Fibroblast of mammary gland (primary cell): ENCODE measurements at regions not wholly inside any gene's neighbourhood (a gene's known extent, or its start where the extent isn't known, plus 50 kb on each side); places are given as distances from the start of the nearest gene placed in this dataset.
"Not testable (repeated sequence)": the region's sequence is repeated elsewhere in the genome, so short reads cannot be mapped to it uniquely, and the experiment has no call there.

ENCODE experiments used
- DNase-seq: peaks from one replicate; pipeline ENCODE4 v3.0.0-alpha.2; 2010; ENCODE audit warnings: low read depth
- H3K4me3 ChIP-seq: 2 replicates; pipeline ENCODE4 v1.5.1; 2011; ENCODE audit warnings: low read depth, mild to moderate bottlenecking, low read length, moderate library complexity; ENCODE audit not compliant: control insufficient read depth
- TF ChIP-seq, protein P1 (sequence below): conservative IDR thresholded peaks from 2 replicates; pipeline ENCODE4 v1.5.1; 2011; ENCODE audit warnings: low read depth, low read length, inconsistent platforms; ENCODE audit not compliant: control insufficient read depth, insufficient read depth

DNA sequence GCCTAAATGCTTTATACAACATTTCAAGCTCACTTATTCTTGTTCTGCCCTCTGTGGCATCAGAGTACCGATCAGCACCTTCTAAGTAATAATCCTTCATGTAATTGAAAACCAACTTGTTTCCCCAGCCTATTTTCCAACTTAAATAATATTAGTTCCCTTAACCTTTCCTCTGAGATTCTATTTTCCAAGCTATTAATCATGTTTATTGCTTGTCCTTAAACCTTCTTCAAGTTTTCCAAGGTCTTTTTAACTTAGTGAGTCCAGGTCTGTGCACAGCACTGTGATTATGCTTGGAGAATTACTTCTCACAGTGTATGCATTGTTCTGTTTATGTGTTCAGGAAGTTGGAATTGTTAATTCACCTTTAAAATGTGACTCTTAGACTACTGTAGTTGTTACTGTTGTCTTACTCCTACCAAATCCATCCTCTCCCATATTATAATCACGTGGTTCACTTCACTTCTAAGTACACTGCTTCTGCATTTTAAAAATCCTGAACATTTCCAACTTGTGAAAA, 1039.3 kb upstream of the FOXG1 start:
- no peak overlapping the region for H3K4me3 ChIP-seq
- DNase-seq, result no peak
- TF ChIP-seq, protein P1, sequence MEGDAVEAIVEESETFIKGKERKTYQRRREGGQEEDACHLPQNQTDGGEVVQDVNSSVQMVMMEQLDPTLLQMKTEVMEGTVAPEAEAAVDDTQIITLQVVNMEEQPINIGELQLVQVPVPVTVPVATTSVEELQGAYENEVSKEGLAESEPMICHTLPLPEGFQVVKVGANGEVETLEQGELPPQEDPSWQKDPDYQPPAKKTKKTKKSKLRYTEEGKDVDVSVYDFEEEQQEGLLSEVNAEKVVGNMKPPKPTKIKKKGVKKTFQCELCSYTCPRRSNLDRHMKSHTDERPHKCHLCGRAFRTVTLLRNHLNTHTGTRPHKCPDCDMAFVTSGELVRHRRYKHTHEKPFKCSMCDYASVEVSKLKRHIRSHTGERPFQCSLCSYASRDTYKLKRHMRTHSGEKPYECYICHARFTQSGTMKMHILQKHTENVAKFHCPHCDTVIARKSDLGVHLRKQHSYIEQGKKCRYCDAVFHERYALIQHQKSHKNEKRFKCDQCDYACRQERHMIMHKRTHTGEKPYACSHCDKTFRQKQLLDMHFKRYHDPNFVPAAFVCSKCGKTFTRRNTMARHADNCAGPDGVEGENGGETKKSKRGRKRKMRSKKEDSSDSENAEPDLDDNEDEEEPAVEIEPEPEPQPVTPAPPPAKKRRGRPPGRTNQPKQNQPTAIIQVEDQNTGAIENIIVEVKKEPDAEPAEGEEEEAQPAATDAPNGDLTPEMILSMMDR, result no peak

DNA sequence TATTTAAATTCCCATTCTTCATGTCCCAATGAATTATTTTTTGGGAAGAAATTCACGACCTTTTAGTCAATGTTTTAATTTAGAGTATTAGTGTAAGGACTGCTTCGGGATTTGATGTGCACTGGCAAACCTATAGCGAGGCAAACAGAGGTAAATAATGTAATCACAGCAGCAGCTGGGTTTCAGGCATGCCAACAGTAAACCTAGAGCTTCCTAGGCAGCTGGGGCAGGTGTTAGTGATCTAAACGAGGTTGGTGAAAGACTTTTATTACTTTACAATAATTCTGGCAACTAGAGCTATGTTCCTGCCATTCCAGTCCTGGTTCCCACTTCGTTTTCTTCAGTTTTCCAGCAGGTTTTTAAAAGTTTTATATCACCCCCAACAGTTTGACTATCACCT, 1036.4 kb upstream of the FOXG1 start:
- DNase-seq, result no peak
- TF ChIP-seq, protein P1, result no peak
- no peak overlapping the region for H3K4me3 ChIP-seq

DNA sequence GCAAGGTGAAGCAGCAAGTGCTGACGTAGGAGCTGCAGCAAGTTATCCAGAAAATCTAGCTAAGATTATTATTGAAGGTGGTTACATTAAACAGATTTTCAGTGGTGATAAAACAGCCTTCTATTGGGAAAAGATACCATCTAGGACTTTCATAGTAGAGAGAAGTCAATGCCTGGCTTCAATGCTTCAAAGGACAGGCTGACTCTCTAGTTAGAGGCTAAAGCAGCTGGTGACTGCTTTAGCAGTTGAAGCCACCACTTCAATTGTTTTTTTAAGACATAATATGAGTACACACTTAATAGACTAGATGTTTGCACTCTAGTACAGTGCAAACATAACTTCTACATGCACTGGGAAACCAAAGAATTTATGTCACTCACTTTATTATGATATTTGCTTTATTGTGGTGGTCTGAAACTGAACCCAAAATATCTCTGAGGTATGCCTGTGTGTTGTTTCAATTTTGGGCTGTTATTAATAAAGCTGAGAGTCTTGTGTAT, 1026.9 kb upstream of the FOXG1 start:
- TF ChIP-seq, protein P1, result no peak
- DNase-seq, result no peak

DNA sequence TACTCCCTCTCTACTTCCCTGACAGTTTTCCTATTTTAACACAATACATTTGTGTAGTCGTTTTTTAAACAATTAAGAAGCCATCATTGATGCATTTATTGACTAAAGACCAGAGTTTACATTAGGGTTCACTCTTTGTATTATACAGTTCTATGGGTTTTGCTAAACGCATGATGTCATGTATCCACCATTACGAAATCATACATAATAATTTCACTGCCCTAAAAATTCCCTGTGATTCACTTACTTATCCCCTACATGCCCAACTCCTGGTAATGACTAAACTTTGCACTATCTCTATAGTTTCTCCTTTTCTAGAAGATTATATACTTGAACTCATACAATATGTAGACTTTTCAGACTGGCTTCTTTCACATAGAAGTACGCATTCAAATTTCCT, 1016.5 kb upstream of the FOXG1 start:
- H3K4me3 ChIP-seq, result no peak overlapping the region
- DNase-seq, result no peak
- TF ChIP-seq, protein P1, result no peak

More for the DNA sequence above, 1026.9 kb upstream of the FOXG1 start:
- H3K4me3 ChIP-seq, result no peak overlapping the region

DNA sequence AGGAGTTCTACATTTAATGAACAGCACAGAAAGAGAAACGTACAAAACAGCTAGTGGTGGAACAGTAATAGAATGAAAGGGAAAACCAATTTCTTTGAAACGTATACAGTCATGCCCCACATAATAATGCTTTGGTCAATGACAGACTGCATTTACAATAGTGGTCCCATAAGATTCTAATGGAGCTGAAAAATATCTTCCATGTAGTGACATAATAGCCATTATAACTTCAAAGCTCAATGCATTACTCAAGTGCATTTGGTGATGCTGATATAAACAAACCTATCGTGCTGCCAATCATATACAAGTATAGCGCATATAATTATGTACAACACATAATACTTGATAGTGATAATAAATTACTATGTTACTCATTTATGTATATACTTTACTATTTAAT, 1008.9 kb upstream of the FOXG1 start:
- DNase-seq, H3K4me3 ChIP-seq: not testable (repeated sequence)

DNA sequence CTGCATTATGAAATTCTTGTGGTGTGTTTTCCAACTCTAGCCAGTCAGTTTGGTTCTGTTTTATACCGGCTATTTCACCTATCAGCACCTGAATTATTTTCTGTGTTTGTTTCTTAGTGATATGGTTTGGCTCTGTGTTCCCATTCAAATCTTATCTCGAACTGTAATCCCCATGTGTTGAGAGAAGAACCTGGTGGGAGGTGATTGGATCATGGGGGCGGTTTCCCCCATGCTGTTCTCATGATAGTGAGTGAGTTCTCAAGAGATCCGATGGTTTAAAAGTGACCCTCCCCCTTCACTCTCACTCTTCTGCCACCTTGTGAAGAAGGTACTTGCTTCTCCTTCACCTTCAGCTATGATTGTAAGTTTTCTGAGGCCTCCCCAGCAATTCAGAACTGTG, 1006.2 kb upstream of the FOXG1 start:
- not testable (repeated sequence) for H3K4me3 ChIP-seq

DNA sequence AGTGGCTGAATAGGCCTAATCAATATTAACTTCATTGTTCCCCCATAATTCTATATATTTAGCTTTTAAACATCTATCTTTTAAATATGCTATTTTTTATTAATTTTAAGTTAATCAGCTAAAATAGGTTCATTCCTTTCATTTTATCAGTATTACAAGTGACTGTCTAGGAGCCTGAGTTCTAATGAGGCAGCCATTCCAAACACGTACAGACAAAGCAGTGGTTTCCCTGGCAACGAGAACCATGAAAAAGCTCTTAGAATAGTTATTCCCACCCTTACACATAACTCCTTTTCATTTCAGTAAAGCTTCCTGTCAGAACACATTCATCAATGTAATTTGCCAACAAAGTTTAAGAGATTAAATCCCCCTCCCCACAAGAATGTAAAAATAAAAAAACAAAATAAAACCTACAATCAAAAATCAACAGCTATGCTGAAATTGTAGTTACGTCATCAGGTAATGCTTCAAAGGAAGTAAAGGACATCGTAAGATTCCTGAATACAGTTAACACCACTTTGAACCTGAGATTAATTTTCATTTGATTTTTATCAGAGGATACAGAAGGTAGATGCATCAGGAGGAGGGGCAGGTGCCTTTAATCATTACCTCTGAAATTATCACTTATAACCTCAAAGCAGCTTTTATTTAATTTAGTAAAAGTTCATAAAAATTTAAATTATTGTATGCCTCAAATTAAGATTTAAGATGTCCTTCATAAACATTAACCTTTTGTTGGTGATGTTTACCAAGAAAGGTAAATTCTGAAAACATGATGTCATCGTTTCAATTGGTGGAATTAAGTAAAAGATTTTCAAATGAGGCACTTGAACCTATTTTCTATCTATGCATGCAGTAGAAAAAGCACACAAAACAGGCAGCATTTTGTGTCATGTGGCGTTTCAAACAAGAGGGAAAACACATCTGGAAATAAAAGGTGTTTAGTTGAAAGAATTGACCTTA, 967.2 kb upstream of the FOXG1 start:
- not testable (repeated sequence) for DNase-seq, H3K4me3 ChIP-seq

More for the DNA sequence above, 1006.2 kb upstream of the FOXG1 start:
- DNase-seq, result not testable (repeated sequence)

DNA sequence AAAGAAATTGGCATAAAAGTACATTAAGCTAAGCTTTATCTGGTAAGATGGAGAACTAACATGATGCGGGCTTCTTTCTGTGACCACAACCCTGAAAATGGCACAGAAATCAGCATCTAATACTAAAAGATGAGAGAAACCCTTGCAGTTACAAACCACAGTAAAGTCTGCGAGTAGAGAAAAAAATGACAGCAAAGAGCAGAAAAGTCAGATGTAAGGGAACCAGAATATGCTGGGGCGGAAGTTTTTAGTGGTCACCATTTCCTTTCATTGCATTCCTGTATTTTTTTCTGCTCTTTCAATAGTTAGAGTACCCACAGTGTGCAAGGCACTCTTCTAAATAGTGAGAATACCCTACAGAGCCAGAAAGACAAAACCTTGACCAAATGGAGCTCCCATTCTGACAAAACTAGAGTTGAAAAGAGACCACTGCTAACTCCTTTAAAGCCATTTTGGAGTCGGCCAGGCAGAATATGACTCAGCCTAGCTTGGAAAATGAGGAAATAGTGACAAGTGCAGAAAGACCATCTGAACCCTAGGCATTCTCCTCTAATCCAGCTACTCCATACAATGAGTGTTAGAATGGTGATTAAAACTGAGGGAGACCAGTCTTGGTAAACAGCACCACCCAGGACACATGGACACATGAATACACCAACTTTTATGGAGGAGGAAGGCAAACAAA, 948.7 kb upstream of the FOXG1 start:
- H3K4me3 ChIP-seq, DNase-seq: not testable (repeated sequence)

DNA sequence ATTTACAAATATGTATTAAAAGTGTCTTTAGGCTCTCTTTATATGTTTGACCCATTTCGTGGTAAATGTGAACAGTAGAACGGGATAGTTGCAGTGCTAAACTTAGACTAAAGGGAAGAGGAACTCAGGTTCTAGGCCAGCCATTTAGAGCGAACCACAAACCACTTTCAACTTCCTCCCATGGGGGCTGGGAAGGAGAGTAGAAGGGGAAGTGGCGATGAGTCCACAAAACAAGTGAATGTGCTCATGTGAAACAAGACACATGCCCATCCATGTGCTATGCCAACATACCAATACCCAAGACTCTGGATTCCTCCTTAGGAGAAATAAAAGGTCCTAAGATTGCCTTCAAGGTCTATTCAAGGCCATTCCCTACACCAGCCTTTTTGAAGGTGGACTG, 940.4 kb upstream of the FOXG1 start:
- DNase-seq, H3K4me3 ChIP-seq: not testable (repeated sequence)

DNA sequence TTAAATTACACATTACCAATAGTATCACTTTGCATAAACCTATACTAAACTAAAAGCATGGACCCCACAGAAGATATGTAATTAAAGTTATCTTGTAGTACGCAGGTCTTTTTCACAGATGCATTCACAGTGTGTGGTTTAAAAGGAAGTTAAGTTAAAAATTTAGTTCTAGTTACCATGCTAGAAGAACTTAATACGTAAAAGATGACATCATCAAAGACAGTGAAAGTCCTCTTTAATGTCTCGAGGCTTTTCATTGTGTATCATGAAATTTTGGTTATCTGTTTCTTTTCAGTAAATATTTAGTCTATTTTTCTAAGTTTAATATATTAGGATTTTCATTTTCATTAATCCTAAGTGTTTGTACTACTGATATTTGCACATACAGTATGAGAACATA, 934.6 kb upstream of the FOXG1 start:
- H3K4me3 ChIP-seq, DNase-seq: not testable (repeated sequence)

DNA sequence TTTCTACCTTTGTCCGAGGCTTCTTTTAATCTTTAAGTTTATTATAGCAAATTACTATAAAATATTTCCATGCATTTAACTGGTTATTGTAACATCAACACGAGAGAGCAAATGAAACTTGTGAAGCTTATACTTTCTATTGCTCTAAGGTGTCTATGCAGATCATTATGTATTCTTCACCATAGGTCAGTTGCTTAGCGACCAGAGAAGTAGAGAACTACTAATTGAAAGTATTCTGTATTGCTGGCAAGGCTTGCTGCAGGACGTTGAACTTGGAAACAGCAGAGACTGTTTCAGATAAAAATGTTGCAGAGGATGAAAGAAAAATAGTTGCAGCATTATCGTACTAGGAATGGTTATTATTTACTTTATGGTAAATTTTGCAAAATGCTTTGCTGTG, 933.6 kb upstream of the FOXG1 start:
- H3K4me3 ChIP-seq, DNase-seq: not testable (repeated sequence)
